HEK293 (cell line): ENCODE measurements at regions not wholly inside any gene's neighbourhood (a gene's known extent, or its start where the extent isn't known, plus 50 kb on each side); places are given as distances from the start of the nearest gene placed in this dataset.

Experiments used
- TRIM28 ChIP-seq: IDR thresholded peaks from 2 replicates; pipeline ENCODE4 v1.6.1; 2011; ENCODE audit warnings: low read length, control low read depth, borderline replicate concordance
- ZNF37A ChIP-seq: fragments of 450-650 bp; IDR thresholded peaks from 2 replicates; pipeline ENCODE4 v1.5.1; 2018; ENCODE audit warnings: missing biosample characterization, missing genetic modification characterization

GRCh38 chr14:87524011-87524410 lies 469.0 kb downstream of the GALC start:
- TF ChIP-seq ZNF37A (tag by site-specific recombination) (no peak), TRIM28 (no peak)
